Muscle layer of colon (tissue), 2 donors: ENCODE measurements at regions not wholly inside any gene's neighbourhood (a gene's known extent, or its start where the extent isn't known, plus 50 kb on each side); places are given as distances from the start of the nearest gene placed in this dataset.

ENCODE experiments used
- H3K27ac ChIP-seq: one replicate; pipeline ENCODE4 v1.7.0; 2013; ENCODE audit warnings: low read depth, mild to moderate bottlenecking, low read length, moderate library complexity
- H3K27me3 ChIP-seq, 2 donors: one replicate each; pipeline ENCODE4 v1.7.0; 2013; ENCODE audit warnings: low read length in 2 of 2, mild to moderate bottlenecking in 2 of 2; ENCODE audit not compliant: insufficient read depth in 2 of 2, control insufficient read depth in 1 of 2
- H3K36me3 ChIP-seq: one replicate; pipeline ENCODE4 v1.7.0; 2013; ENCODE audit warnings: mild to moderate bottlenecking, low read length; ENCODE audit not compliant: insufficient read depth
- H3K4me1 ChIP-seq: one replicate; pipeline ENCODE4 v1.7.0; 2013; ENCODE audit warnings: mild to moderate bottlenecking, low read length; ENCODE audit not compliant: insufficient read depth
- H3K4me3 ChIP-seq, 2 donors: one replicate each; pipeline ENCODE4 v1.7.0; 2013; ENCODE audit warnings: low read length in 2 of 2, low read depth in 1 of 2, mild to moderate bottlenecking in 1 of 2, moderate library complexity in 1 of 2
- H3K9ac ChIP-seq: one replicate; pipeline ENCODE4 v1.7.0; 2013; ENCODE audit warnings: low read length
- H3K9me3 ChIP-seq: one replicate; pipeline ENCODE4 v1.7.0; 2013; ENCODE audit warnings: mild to moderate bottlenecking, low read length
- donor health status: abdominal sarcoma.
- donor health status: Adenocarcinoma of cecum.

DNA sequence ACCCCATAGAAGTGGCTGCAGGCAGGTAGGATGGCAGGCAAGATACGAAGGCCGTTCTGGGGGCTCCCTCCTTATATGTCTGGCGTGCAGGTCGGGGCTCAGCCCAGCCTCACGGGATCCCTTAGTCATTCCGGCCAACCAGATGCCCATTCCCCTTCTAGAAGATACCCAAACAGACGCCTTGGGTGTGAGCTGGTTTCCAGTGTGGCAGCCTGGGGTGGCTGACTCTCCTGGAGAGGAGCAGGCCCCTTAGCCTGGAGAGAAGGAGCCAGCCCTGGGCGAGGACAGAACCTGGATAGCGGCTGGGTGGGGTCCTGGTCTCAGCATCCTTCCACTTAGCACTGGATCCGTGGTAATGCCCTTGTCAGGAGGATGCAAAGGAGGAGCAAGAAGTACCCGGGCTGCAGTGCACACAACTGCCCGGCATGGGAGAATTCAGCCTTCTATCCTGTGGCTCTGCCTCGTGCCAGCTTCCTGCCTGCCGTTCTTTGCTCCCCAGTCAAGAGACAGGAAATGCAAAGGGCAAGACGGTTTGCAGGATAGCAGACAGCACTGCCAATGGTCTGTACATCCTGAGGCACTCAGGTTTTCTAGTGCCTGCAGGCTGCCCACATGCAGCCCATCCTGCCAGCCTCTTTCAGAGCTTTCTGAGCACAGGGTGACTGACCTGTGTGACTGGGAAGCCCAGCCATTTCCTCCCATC, 56.7 kb upstream of the WASF3 start:
- no peaks in the 10 kb centered on the region for H3K36me3 ChIP-seq
- H3K27ac ChIP-seq, result no peak overlapping the region
- H3K4me3 ChIP-seq, result no peak overlapping the region
- H3K4me1 ChIP-seq, result peaks cover 7% of the 10 kb centered on the region
- no peaks in the 10 kb centered on the region for H3K27me3 ChIP-seq
- no peak overlapping the region for H3K9ac ChIP-seq
- H3K9me3 ChIP-seq, result no peaks in the 10 kb centered on the region

DNA sequence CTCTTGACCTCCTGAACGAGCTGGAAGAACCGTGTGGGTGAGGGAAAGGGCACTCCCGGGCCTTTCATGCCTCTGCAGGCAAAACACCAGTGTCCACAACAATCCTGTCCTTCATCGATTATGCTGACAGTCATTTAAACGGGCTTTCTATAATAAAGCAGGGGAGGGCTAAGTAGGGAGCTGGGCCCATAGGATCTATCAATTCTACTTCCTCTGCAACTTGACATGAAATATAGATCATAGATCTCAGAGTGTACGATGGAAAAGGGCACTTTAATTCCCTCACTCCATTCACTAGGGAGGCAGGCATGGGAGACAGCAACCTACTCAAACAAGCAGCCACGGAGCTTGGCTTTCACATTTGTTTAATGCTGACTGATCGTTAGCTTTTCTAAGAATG, 55.8 kb upstream of the WASF3 start:
- H3K9me3 ChIP-seq, result no peaks in the 10 kb centered on the region
- H3K36me3 ChIP-seq, result no peaks in the 10 kb centered on the region
- H3K9ac ChIP-seq, result no peak overlapping the region
- H3K27ac ChIP-seq, result no peak overlapping the region
- no peak overlapping the region for H3K4me3 ChIP-seq
- H3K4me1 ChIP-seq, result peaks cover under 1% of the 10 kb centered on the region
- H3K27me3 ChIP-seq, result no peaks in the 10 kb centered on the region

DNA sequence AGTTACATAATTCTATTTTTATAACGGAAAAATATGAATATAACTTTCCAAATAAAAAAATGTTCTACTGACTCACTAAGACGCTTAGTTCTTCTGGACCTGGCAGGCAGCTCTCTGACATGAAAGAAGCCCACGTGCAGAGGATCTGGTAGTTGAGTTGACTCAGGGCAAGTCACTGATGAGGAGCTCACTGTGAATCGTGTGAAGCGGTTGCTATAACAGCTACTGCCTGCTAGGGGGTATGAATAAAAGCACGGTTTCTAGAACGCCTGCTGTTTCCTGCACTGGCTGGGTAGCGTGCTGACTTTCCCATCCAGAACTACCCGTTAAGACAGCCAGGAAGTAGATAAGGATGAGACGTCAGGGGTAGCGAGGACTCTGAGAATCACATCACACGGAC, 54.7 kb upstream of the WASF3 start:
- H3K9me3 ChIP-seq, result no peaks in the 10 kb centered on the region
- H3K9ac ChIP-seq, result no peak overlapping the region
- no peaks in the 10 kb centered on the region for H3K4me1 ChIP-seq
- no peaks in the 10 kb centered on the region for H3K27me3 ChIP-seq
- no peak overlapping the region for H3K27ac ChIP-seq
- H3K4me3 ChIP-seq, result no peak overlapping the region
- H3K36me3 ChIP-seq, result no peaks in the 10 kb centered on the region

DNA sequence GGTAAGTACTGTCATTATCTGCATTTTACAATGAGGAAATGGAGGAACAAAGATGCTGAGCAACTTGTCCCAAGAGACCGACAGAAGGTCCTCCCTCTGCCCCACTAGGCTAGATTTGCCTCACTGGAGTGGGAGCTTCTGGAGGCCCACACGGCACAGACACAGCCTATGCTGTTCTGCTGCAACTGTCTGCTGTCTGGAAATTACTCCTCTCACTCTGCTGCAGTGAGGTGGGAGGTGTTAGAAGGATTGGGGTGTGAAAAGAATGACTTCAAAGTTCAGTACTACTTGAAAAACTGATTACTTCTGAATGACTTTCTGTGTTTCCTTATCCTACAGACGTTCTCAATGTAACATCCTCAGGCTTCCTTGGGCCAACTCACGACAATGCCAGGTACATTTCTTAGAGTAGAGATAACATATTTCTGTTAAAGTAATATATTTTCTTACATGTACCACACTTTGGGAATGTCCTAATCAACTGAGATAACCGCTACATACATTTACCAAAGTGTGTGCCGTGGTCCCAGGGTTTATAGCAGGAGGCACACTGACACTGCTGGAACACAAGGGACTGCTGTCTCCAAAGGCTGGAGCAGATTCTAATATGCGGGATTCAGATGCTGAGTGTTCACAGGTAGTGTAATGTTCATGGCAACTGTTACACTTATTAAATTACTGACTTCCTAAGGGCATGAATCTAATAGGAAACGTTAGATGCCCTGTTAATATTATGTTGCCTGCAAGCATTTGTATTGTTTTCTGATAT, 53.5 kb upstream of the WASF3 start:
- Histone ChIP-seq H3K4me1 (no peaks in the 10 kb centered on the region), H3K4me3 (no peak overlapping the region), H3K9me3 (no peaks in the 10 kb centered on the region), H3K27me3 (no peaks in the 10 kb centered on the region), H3K9ac (no peak overlapping the region), H3K36me3 (no peaks in the 10 kb centered on the region), H3K27ac (no peak overlapping the region)
